GM18867 (cell line): ENCODE measurements at regions not wholly inside any gene's neighbourhood (a gene's known extent, or its start where the extent isn't known, plus 50 kb on each side); places are given as distances from the start of the nearest gene placed in this dataset.

Source experiments
- ATAC-seq: cut with Tn5 transposase; IDR thresholded peaks from one replicate; pipeline ENCODE4 v1.9.1; 2021; ENCODE audit warnings: mild to moderate bottlenecking, moderate library complexity; ENCODE audit not compliant: unreplicated experiment

DNA sequence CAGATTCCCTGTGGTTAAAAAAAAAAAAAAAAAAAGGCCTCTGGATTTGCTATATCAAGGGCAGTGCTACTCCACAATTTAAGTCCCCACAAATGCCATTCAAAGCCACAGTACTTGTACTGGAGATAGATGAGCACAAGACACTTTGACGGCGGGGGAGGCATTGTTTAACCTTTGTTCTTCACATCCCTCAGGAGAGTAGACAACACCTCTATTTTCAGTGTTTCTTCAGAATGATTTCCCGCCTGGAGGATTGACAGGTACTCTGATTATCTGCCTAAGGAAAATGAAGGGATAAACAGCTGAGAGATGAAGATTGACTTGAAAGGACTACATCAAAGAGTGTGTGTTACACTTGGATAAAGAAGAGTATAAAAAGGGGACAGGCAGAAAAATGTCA is 58.7 kb downstream of the OTOL1 start:
- no peak for ATAC-seq

DNA sequence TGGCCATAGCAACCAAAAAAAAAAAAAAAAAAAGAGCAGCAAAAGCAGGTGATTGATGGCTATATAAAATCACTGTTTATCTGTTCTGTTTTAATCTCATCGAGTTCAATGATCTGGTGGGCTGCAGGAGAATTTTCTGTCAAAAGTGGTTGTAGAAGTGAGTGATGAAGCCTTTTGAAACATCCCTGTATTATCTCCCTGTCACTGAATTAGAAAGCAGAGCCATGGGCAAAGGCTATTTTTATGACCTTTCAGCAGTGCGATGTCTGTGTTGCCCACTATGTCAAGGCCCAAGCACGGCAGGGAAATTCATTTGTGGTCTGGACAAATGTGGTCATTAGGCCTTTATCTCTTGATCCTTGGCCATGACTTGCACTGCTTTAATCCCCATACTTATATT is 59.9 kb downstream of the OTOL1 start:
- ATAC-seq, result no peak

DNA sequence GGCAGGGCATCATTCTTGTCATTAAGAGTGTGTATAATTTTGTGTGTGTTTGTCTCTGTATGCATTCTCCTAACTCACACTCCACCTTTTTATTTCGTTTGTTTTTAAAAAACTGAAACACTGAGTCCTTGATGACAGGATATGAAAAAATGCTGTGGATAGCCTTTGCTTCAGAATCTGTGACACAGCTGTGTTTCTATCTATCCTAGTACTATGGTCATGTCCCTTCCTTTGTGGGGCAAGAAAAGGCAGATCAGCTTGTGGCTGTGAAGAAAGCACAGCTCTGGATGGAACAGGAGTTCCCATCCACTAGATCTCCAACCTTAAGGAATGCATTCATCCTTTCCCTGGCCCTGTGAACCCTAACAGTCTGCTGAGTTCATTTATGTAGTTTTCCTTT is 60.3 kb downstream of the OTOL1 start:
- ATAC-seq, result no peak

DNA sequence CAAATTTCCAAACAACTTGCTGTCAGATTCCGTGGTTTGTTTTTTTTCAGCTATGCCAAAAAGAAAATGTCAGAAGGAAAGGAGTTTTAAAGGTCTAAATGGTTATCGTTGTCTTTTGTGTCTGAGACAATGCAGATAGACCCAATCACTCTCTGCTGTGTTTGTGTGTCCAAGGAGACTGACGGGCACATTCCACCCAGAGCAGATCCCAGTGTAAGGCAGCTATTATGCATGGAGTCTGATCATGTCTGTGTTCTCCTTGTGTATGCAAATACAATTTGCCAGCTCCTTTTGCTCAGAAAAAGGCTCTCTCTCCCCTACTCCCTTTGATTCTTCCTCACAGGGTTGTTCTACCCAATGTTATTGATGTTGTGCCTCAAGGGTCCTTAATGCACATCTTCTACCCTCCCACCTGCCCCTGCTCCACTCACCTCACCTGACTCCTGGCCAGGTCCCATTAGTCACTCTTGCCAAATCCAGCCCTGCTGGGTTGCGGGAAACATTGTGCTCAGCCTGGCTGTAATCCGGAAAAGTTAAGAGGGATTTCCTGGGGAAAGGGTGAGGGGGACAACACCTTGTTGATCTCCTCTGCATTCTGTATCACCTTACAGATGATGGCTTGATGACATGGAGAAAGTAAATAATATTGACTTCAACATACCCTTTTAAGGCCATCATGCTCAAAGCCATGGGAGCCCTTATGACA is 61.0 kb downstream of the OTOL1 start:
- no peak for ATAC-seq

DNA sequence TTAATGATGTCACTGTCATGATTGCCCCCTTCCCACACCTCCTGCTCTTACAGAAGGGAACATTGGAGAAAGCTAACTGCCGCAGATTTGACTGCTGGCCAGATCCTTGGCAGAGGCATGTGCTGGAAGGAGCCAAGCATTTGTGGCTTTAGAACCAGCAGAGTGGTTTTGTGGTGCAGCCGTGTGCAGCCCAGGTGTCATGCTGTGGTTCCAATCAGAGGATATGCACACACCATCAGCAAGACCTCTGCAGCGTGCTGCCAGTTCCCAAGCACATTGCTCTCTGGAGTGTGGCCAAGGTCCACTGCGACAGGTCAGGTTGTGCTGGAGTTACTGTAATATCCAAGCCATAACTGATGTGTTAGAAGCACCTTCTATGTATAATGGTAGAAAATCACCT is 61.6 kb downstream of the OTOL1 start:
- ATAC-seq, result no peak

DNA sequence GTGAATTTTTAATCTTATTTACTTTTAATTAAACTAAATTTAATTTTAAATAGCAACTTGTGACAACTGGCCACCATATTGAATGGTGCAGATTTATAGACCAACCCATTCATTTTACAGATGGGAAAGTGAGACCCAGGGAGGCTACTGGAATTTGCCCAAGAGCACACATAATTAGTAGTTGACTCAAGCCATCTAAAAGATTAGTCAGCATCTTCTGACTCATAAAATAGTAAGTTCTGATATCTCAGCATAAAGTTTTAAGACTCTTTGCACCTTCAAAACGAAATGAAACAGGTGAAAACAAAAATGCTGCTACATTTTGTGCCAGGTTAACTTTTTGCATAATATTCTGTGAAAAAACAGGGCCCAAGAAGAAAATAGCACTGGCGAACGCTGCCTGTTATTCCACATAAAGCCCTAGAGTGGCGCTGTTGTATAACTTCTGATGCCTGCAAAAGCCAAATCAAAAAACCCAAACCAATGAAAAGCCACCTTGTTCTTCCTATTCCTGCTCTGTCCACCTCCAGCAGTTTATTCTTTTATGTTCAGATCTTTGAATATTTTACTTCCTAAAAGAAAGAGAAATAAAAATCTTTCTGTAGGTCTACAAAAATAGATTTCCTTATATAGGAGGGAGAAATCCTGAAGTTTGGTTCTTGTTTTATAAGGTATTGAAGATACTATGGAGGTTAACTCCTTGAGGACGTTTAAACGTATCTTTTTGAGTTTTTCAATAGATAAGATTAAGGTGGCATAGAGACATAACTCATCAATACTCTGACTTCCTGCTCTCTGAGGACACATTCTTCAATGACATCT is 62.8 kb downstream of the OTOL1 start:
- ATAC-seq, result peak; percentile 53

DNA sequence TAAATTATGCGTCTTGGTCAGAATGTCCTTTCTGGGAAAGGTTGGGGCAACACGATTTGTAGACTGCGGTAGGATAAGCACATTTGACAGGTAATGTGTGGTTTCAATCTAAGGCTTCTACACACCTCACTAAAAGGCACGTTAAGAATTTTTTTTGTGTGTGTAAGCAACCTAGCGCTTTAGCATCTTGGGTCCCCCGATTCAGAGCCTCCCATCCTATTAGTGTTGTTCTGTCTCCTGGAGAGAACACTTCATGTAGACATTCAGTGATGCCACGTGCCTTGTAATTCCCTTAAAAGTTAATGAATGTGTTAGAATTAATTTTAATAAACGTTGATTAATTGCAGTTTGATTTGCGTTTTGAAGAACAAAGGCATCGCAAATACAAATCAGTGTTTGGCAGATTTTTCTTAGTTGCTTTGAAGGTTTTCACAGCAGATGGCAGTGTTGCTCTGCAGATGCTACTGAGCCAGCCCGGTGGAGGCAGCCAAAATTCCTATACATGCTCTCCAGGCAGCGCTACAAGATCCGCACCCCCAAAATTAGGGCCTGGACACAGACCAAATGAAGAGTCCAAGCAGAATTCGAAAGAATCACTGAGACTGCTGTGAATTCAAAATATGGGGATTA is 63.5 kb downstream of the OTOL1 start:
- ATAC-seq, result peak; percentile 49

DNA sequence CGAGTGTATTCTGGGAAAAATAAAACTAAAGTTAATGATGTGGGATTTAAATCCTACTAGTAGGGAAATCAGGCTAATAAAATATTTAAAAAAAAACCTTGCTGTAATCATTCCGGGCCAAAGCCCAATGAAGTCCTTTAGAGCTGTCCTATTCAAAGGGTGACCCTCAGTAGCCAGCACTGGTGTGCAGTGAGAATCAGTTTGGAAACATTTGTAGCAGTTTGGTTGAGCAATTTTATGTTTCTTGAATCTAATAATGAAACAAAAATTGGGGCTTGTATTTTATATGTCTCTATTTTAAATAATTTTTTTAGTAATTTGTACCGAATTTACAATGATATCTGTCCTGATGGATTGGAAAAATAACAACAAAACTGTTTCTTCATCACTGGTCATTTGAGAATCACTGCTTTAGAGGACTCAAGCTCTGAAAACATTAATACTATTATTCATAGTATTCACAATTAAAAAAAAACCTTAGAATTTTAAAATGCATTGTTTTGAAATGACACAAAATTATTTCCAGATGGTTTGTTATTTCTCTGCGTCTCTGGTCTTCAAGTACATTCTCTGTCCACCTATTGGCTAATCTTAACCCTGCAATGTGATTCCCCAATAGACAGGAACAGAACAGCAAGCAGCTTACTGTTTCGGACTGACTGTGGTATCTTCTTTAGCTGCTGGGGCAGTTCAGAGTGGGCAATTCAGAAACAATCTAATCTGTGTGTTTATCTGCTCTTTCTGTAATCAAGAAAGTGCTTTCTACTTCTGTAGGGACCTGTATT is 71.2 kb downstream of the OTOL1 start:
- peak; percentile 60 for ATAC-seq

DNA sequence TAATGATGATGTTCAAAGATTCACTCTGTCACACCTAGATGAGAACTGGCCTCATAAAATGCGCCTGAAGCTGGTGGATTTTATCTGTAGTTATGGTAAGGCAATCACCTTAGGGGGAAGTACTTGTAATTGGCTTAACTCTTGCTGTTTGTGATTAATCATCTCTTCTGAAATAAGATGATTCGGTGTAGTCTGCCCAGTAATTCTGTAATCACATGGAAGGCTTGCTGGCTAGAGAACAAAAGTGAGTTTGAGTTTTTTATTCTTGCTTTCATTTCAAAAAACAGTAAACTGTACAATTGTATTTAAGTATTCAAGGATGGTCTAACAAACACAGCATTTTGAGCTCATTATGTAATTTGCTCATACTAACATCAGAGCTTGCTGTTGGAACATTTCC is 72.1 kb downstream of the OTOL1 start:
- no peak for ATAC-seq

DNA sequence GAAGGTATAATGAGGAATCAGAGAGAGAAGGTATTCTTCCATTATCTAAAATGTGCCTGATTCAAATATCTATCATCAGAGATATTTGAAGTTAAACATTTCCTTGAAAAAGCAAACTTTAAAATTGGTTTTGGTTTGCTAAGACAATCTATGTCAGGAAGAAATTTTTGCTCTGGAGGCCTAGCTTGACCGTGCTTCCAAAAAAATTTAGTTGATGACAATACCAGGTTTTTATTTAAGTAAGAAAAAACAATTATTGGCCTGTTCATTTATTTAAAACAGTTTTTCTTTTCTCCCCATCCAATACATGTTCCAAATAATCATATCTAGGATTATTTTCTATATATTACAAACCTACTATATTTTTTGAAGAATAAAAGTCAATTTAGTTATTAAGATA is 75.3 kb downstream of the OTOL1 start:
- ATAC-seq, result no peak

DNA sequence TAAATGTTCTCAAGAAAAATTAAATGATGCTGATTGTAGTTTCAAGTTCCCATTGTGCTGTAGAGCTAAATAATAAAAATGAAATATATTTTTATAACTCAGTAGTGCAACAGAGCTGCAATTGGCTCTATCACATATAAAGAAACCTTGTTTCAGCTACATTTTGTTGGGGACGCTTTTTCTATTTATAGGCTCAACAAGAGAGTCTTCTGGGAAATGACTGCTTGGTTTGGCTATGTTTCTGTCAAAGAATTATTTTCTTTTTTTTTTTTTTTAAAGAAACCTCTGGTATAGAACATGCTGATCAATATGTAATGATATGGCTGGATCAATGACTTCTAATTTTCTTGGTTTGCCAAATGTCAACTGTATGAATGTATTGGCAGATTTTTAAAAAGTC is 76.5 kb downstream of the OTOL1 start:
- no peak for ATAC-seq

DNA sequence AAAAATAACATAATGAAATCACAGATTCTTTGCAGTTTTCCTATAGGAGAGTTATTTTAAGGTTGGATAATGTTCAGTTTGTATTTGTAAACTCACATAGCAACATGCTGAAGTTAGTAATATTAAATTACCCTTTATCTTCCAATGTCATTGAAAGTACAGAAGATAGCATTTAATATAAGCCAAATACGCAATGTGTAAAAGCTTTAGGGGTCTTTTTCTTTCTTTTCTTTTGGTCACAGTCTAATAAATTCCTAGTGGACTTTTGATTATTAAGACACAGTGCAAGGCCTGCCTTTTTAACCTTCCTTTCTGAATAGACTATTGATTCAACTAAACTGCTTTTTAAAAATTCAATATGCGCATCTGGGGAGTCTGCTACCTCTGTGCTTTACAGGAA is 79.3 kb downstream of the OTOL1 start:
- no peak for ATAC-seq

DNA sequence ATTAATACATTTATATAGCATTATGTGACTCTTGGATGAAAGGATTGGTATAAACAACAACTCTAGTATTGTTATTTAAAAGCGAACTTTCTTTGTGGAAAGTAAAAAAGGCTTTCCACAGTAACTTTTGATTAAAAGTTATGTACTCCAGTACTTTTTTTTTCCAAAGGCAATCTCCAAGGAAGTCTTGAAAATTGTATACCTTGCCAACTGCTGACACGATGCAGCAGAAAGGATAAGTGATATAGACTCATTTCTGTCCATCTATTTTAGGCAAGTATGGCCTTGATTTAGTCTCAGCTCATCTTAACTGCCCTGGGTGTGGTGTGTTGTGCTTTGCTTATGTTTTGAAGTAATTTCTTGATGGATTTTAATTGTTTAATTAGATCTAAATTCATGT is 79.7 kb downstream of the OTOL1 start:
- no peak for ATAC-seq

DNA sequence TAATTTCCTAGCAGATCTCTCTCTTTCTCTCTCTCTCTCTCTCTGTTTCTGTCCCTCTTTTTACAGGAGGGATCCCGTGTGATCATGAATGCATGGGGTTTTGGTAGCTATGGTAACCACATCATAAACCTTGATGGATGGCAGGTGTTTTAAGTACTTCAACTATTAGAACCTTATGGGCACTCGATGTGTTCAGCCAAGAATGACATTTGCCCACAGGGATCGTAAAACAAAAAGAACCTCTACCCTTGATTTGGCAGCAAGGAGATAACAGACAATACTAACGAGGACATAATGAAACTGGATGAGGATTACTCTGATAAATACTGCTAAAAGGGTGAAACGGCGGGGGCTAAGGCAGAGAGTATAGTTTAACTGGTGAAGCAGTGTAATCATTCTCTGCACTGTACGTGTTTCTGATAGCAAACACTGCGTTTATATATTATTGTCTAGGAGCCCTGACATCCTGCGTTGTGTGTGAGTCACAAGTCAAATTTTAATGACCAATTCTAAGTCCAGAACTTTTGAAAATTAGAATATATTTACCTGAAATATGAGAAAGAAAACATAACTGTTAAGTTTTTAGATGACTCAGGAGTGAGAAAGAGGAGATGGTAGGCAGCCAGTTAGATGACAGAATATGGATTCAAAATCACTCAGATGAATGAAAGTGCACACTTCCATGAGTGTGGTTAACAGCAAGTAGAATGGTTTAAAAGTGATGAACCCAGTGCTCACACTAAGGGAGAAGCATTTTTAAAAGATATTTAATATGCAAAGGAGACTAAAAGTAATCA is 80.3 kb downstream of the OTOL1 start:
- no peak for ATAC-seq

DNA sequence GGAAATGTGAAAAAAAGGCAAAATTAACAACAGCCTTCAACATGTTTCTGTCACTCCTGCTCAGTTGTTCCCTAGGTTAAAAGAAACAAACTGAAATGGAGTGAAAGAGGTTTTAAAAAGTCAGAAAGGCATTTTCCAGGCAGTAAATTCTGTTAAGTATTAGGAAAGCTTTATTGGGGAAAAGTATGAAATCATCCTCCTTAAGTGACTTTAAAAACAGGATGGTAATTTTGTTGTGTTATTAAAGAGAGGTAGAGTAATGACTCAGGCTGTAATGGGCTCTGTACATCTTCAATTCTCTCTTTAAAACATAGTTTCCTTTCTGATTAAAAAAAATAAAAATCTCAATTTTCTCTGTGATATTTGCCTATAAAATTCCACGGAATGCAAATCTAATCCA is 81.1 kb downstream of the OTOL1 start:
- ATAC-seq, result no peak

DNA sequence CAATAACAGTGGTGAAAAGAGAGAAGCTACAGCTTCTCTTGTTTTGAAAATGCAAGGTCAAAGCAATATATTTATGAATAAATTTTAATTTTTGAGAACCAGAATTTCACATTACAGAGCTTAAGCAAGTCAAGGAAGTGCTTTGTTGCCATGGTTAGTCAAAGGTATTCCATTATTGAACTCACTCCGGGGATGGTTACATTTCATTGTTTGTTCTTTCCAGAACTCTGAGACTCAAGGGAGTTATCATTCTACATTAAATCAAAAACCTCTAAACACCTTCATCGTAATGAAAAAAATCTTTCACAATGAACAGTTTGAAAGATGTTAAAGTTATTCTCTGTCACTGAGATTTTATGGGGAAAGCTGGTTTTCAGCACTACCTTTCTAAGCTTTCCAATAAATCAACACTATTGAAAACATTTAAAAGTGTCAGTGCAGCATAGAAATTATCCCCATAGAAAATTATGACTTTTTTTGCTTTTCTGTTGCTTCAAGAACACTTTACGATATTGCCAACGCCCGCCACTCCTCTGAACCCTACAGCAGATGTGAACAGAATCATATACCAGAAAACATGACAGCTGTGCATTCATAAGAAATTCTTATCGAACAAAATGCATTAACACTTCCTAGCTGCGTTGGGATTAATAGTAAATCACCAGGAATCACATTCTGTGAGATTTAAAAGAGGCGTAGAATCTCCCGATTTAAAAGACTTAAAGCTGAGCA is 83.0 kb downstream of the OTOL1 start:
- no peak for ATAC-seq

DNA sequence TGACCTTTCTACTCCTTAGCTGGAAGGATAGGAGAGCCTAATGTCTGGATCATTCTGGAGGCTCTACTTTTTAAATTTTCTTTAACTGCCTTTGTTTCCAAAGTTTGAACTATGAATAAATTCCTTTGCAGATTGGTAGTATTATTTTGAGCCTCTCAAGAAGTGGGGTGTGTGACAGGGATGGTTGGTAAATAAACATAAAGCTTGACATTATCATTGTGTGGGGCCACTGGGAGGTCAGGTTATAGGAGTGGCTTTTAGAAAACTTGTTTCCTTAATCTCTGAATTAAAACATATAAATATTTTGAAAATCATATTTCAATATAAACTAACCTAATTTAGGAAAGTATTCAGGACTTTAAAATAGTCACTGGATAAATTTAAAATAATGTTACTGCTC is 89.3 kb downstream of the OTOL1 start:
- no peak for ATAC-seq

DNA sequence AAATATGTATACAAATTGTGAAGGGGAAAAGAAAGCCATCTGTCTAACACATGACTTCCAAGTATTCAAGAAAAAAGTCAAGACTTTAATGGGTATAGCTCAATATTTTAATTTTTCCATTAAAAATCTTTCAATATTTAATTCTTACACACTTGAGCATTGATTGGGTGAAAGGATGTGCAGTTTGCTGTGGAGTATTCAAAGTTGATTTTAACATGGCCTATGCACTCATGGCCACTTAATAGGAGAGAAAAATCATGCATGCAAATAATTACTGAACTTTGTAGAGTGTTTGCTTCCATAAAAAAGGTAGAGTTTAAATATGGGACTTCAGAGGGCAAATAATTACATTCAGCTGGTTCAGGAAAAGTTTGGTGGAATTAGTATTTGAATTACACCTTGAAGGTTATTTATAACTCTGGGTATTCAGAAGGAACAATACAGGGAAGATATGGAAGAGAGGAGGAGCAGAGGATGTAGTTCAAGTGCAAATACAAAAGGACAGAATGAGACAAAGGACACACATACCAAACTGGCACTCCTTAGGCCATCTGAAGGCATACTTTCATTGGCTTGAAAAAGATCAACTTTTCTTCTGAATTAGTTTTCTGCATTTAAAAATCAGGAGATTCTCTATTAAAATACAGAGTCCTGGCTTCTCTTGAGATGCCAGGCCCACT is 90.1 kb downstream of the OTOL1 start:
- ATAC-seq, result no peak

DNA sequence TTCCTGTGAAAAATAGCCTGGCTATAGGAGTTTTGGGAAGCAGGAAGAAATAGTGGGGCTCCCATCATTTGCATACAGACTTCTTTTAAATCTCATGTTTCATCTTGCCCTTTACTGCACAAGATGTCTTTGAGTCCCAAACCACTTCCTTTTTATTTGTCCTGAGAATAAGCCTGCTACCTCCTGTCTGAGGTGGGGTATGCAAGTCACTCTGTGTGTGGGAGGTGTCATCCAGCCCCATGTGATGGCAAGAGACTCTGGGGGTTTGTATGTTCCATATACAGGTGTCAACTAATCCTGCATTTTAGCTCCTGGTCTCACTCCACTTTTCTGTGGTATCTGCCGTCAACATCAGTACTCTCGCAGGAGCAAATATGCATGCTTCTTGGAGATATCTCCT is 102.0 kb downstream of the OTOL1 start:
- ATAC-seq, result no peak
